ENCODE measurements at regions not wholly inside any gene's neighbourhood (a gene's known extent, or its start where the extent isn't known, plus 50 kb on each side); places are given as distances from the start of the nearest gene placed in this dataset.

DNA sequence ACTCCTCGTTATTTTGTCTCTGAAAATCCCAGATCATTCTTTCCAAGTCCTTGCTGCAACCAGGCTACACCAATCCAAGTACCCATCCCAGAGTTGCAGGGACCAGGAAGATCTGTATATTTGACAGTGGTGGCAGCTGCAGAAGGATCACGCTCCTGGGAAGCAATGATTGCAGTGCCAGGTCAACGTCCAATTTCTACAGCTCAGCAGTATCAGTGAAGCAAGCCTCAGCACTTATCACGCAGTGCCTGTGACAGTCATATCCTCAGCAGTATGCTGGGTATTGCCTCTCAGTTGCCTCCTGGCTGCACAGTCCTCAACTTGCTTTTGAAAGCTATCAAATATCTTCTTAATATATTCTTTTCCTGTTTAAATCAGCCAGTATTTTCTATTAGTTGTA, 66.7 kb downstream of the BARHL2 start:
- Histone ChIP-seq H3K9me3 (ENCODE audit: control insufficient read depth, insufficient read depth, low read length) (no peaks in the 10 kb centered on the region), H3K9ac (ENCODE audit: low read depth, low read length) (no peak overlapping the region), H3K27ac (ENCODE audit: low read depth, low read length) (no peak overlapping the region), H3K4me3 (ENCODE audit: low read depth, low read length) (no peak overlapping the region), H3K4me1 (ENCODE audit: control insufficient read depth, insufficient read depth, low read length) (no peaks in the 10 kb centered on the region), H3K27me3 (ENCODE audit: control insufficient read depth, insufficient read depth, low read length) (no peaks in the 10 kb centered on the region), H3K36me3 (ENCODE audit: control insufficient read depth, insufficient read depth, low read length) (no peaks in the 10 kb centered on the region)

DNA sequence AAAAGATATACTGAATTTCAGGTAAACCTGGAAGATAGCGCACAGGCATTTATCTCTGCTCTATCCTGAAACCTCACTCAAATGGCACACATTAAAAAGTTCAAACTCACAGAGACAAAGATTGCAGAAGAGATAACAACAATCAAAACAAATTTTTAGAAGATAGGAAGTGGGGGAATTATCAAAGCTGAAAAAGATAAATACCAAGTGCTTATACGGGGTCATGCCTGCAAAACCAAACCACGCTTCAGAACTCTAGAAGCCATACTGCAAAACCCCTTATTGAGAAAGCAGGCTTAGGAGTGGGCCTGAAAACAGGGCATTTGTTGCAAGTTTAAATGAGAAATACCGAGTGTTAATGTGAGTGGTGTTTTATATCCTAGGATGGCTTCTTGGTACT, 76.8 kb downstream of the BARHL2 start:
- Histone ChIP-seq H3K9ac (ENCODE audit: low read depth, low read length) (no peak overlapping the region), H3K4me1 (ENCODE audit: control insufficient read depth, insufficient read depth, low read length) (peaks cover 6% of the 10 kb centered on the region; the same call in 1 of the 2 replicates), H3K27me3 (ENCODE audit: control insufficient read depth, insufficient read depth, low read length) (no peaks in the 10 kb centered on the region), H3K27ac (ENCODE audit: low read depth, low read length) (no peak overlapping the region), H3K4me3 (ENCODE audit: low read depth, low read length) (no peak overlapping the region), H3K9me3 (ENCODE audit: control insufficient read depth, insufficient read depth, low read length) (no peaks in the 10 kb centered on the region), H3K36me3 (ENCODE audit: control insufficient read depth, insufficient read depth, low read length) (no peaks in the 10 kb centered on the region)

GRCh38 chr1:90622666-90623065, 94.4 kb downstream of the BARHL2 start:
- no peaks in the 10 kb centered on the region for H3K9me3 ChIP-seq (ENCODE audit: control insufficient read depth, insufficient read depth, low read length)
- no peak overlapping the region for H3K4me3 ChIP-seq (ENCODE audit: low read depth, low read length)
- no peak overlapping the region for H3K9ac ChIP-seq (ENCODE audit: low read depth, low read length)
- H3K27ac ChIP-seq (ENCODE audit: low read depth, low read length), result no peak overlapping the region
- no peaks in the 10 kb centered on the region for H3K27me3 ChIP-seq (ENCODE audit: control insufficient read depth, insufficient read depth, low read length)
- H3K36me3 ChIP-seq (ENCODE audit: control insufficient read depth, insufficient read depth, low read length), result no peaks in the 10 kb centered on the region
- peaks cover 11% of the 10 kb centered on the region; the same call in 1 of the 2 replicates for H3K4me1 ChIP-seq (ENCODE audit: control insufficient read depth, insufficient read depth, low read length)

- Histone ChIP-seq H3K27ac (ENCODE audit: low read depth, low read length) (no peak overlapping the region), H3K27me3 (ENCODE audit: control insufficient read depth, insufficient read depth, low read length) (no peaks in the 10 kb centered on the region), H3K9me3 (ENCODE audit: control insufficient read depth, insufficient read depth, low read length) (no peaks in the 10 kb centered on the region), H3K4me1 (ENCODE audit: control insufficient read depth, insufficient read depth, low read length) (peaks cover 11% of the 10 kb centered on the region; the same call in 1 of the 2 replicates), H3K36me3 (ENCODE audit: control insufficient read depth, insufficient read depth, low read length) (no peaks in the 10 kb centered on the region), H3K9ac (ENCODE audit: low read depth, low read length) (no peak overlapping the region), H3K4me3 (ENCODE audit: low read depth, low read length) (no peak overlapping the region)
Measured at GRCh38 chr1:90621986-90622385, 95.1 kb downstream of the BARHL2 start.

DNA sequence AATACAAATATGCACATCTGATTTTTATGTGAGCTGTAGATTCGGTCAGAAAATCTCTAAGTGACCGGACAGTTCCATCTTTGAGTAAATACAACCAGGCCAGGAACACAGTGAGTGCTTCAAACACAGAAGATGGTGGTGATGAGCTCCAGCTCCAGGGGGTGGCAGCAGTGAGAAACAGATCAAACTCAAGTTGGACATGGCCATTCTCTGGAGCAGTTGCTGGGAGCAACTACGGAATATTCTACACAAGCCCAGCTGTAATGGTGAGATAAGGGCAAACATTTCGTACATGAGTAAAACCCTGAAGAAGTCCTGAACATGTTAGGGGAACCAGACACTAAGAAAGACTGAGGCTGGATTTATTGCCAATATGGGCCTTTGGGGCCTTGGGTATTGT, 100.7 kb downstream of the BARHL2 start:
- Histone ChIP-seq H3K9me3 (ENCODE audit: control insufficient read depth, insufficient read depth, low read length) (no peaks in the 10 kb centered on the region), H3K9ac (ENCODE audit: low read depth, low read length) (no peak overlapping the region), H3K4me1 (ENCODE audit: control insufficient read depth, insufficient read depth, low read length) (peaks cover 4% of the 10 kb centered on the region; the same call in 1 of the 2 replicates), H3K36me3 (ENCODE audit: control insufficient read depth, insufficient read depth, low read length) (no peaks in the 10 kb centered on the region), H3K4me3 (ENCODE audit: low read depth, low read length) (no peak overlapping the region), H3K27me3 (ENCODE audit: control insufficient read depth, insufficient read depth, low read length) (no peaks in the 10 kb centered on the region), H3K27ac (ENCODE audit: low read depth, low read length) (no peak overlapping the region)

GRCh38 chr1:90614872-90615271, 102.2 kb downstream of the BARHL2 start:
- Histone ChIP-seq H3K9ac (ENCODE audit: low read depth, low read length) (no peak overlapping the region), H3K4me1 (ENCODE audit: control insufficient read depth, insufficient read depth, low read length) (peaks cover 4% of the 10 kb centered on the region; the same call in 1 of the 2 replicates), H3K27ac (ENCODE audit: low read depth, low read length) (no peak overlapping the region), H3K4me3 (ENCODE audit: low read depth, low read length) (no peak overlapping the region), H3K36me3 (ENCODE audit: control insufficient read depth, insufficient read depth, low read length) (no peaks in the 10 kb centered on the region), H3K9me3 (ENCODE audit: control insufficient read depth, insufficient read depth, low read length) (no peaks in the 10 kb centered on the region), H3K27me3 (ENCODE audit: control insufficient read depth, insufficient read depth, low read length) (no peaks in the 10 kb centered on the region)

DNA sequence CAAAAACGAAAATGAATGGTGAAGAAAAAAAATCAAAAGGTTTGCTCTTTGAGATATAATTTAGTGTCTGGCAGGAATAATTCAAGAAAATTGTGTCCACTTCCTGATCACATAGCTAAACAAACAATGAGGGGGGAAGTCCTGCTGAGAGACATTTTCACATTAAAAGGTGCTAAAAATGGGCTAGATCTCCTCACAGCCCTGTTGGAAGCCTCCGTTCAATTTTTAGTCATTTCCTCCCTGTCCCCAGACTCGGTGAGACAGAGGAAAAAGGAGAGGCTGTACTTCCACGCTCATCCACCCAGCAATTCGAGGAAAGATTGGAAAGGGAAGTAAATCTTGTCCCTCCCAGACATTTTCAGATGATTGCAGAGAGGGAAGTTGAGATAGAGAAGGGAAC, 103.7 kb downstream of the BARHL2 start:
- Histone ChIP-seq H3K27ac (ENCODE audit: low read depth, low read length) (no peak overlapping the region), H3K9me3 (ENCODE audit: control insufficient read depth, insufficient read depth, low read length) (no peaks in the 10 kb centered on the region), H3K9ac (ENCODE audit: low read depth, low read length) (no peak overlapping the region), H3K36me3 (ENCODE audit: control insufficient read depth, insufficient read depth, low read length) (no peaks in the 10 kb centered on the region), H3K4me1 (ENCODE audit: control insufficient read depth, insufficient read depth, low read length) (peaks cover 4% of the 10 kb centered on the region; the same call in 1 of the 2 replicates), H3K4me3 (ENCODE audit: low read depth, low read length) (no peak overlapping the region), H3K27me3 (ENCODE audit: control insufficient read depth, insufficient read depth, low read length) (no peaks in the 10 kb centered on the region)

DNA sequence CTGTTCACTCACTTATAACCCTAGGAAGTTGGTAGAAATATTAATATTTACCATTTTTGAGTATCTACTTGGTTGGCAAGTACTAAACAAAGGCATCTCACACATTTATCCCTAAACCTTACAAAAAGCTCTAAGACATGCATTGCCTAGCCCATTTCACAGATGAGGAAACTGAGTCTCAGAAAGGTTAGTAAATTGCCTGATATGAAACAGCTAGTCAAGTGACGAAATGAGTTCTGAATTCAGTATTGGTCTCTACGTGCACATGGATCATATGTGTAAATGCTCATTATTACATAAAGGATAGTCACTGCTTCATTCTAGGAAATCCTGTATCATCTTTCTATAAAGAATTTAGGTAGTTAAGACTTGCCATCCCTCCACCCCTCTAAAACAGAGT, 105.1 kb downstream of the BARHL2 start:
- H3K9ac ChIP-seq (ENCODE audit: low read depth, low read length), result no peak overlapping the region
- H3K27ac ChIP-seq (ENCODE audit: low read depth, low read length), result no peak overlapping the region
- peaks cover 4% of the 10 kb centered on the region; the same call in 1 of the 2 replicates for H3K4me1 ChIP-seq (ENCODE audit: control insufficient read depth, insufficient read depth, low read length)
- H3K27me3 ChIP-seq (ENCODE audit: control insufficient read depth, insufficient read depth, low read length), result no peaks in the 10 kb centered on the region
- no peak overlapping the region for H3K4me3 ChIP-seq (ENCODE audit: low read depth, low read length)
- no peaks in the 10 kb centered on the region for H3K9me3 ChIP-seq (ENCODE audit: control insufficient read depth, insufficient read depth, low read length)
- H3K36me3 ChIP-seq (ENCODE audit: control insufficient read depth, insufficient read depth, low read length), result no peaks in the 10 kb centered on the region

DNA sequence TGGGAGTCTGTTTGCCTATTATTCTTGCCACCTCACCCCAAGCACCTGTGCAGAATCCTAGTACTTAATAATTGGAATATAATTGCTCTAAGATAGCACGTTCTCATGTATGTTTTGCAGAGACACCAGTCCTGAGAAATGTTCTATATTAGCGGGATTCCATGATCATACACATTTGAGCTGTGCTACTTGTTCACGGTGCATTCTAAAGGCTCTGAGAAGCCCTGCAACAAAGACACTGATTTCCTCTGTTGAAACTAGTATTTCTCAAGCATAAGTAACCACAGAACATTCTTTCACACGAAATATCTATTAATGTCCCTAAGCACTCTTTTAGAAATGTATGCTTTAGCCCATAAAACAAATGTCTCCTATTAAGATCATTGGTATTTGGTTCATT, 109.4 kb downstream of the BARHL2 start:
- H3K9me3 ChIP-seq (ENCODE audit: control insufficient read depth, insufficient read depth, low read length), result no peaks in the 10 kb centered on the region
- H3K4me3 ChIP-seq (ENCODE audit: low read depth, low read length), result no peak overlapping the region
- no peaks in the 10 kb centered on the region for H3K4me1 ChIP-seq (ENCODE audit: control insufficient read depth, insufficient read depth, low read length)
- H3K9ac ChIP-seq (ENCODE audit: low read depth, low read length), result no peak overlapping the region
- H3K27me3 ChIP-seq (ENCODE audit: control insufficient read depth, insufficient read depth, low read length), result no peaks in the 10 kb centered on the region
- no peaks in the 10 kb centered on the region for H3K36me3 ChIP-seq (ENCODE audit: control insufficient read depth, insufficient read depth, low read length)
- no peak overlapping the region for H3K27ac ChIP-seq (ENCODE audit: low read depth, low read length)

- Histone ChIP-seq H3K4me1 (ENCODE audit: control insufficient read depth, insufficient read depth, low read length) (no peaks in the 10 kb centered on the region), H3K36me3 (ENCODE audit: control insufficient read depth, insufficient read depth, low read length) (no peaks in the 10 kb centered on the region), H3K4me3 (ENCODE audit: low read depth, low read length) (no peak overlapping the region), H3K27ac (ENCODE audit: low read depth, low read length) (no peak overlapping the region), H3K9me3 (ENCODE audit: control insufficient read depth, insufficient read depth, low read length) (no peaks in the 10 kb centered on the region), H3K9ac (ENCODE audit: low read depth, low read length) (no peak overlapping the region), H3K27me3 (ENCODE audit: control insufficient read depth, insufficient read depth, low read length) (no peaks in the 10 kb centered on the region)
Measured at GRCh38 chr1:90605070-90605469, 112.0 kb downstream of the BARHL2 start.

- Histone ChIP-seq H3K27ac (ENCODE audit: low read depth, low read length) (no peak overlapping the region), H3K9me3 (ENCODE audit: control insufficient read depth, insufficient read depth, low read length) (0 out of 2 replicates have a peak, but pooled peaks cover 3% of the 10 kb centered on the region), H3K4me3 (ENCODE audit: low read depth, low read length) (no peak overlapping the region), H3K27me3 (ENCODE audit: control insufficient read depth, insufficient read depth, low read length) (no peaks in the 10 kb centered on the region), H3K36me3 (ENCODE audit: control insufficient read depth, insufficient read depth, low read length) (no peaks in the 10 kb centered on the region), H3K4me1 (ENCODE audit: control insufficient read depth, insufficient read depth, low read length) (no peaks in the 10 kb centered on the region), H3K9ac (ENCODE audit: low read depth, low read length) (no peak overlapping the region)
Measured at GRCh38 chr1:90593312-90593711, 123.8 kb downstream of the BARHL2 start.

- Histone ChIP-seq H3K36me3 (ENCODE audit: control insufficient read depth, insufficient read depth, low read length) (no peaks in the 10 kb centered on the region), H3K9ac (ENCODE audit: low read depth, low read length) (no peak overlapping the region), H3K27me3 (ENCODE audit: control insufficient read depth, insufficient read depth, low read length) (no peaks in the 10 kb centered on the region), H3K9me3 (ENCODE audit: control insufficient read depth, insufficient read depth, low read length) (0 out of 2 replicates have a peak, but pooled peaks cover under 1% of the 10 kb centered on the region), H3K4me1 (ENCODE audit: control insufficient read depth, insufficient read depth, low read length) (no peaks in the 10 kb centered on the region), H3K4me3 (ENCODE audit: low read depth, low read length) (no peak overlapping the region), H3K27ac (ENCODE audit: low read depth, low read length) (no peak overlapping the region)
Measured at GRCh38 chr1:90591970-90592356, 125.1 kb downstream of the BARHL2 start.
